Activated T-cell treated with anti-CD3 and anti-CD28 coated beads, Interleukin-2, amount 50 U/mL, for 4 hours (primary cell): ENCODE measurements at regions not wholly inside any gene's neighbourhood (a gene's known extent, or its start where the extent isn't known, plus 50 kb on each side); places are given as distances from the start of the nearest gene placed in this dataset.
"Not testable (repeated sequence)": the region's sequence is repeated elsewhere in the genome, so short reads cannot be mapped to it uniquely, and the experiment has no call there.

Experiments
- ATAC-seq, 2 donors: fragments of 200-7000 bp; cut with Tn5 transposase; one replicate each; pipeline ENCODE4 v1.10.0; 2021
- DNase-seq: peaks from one replicate; pipeline ENCODE4 v3.0.0-alpha.2; 2020
- H3K27me3 Mint-ChIP-seq: one replicate; pipeline ENCODE4 v1.8.0; 2021; ENCODE audit warnings: low read depth, mixed read lengths
- H3K36me3 Mint-ChIP-seq: one replicate; pipeline ENCODE4 v1.8.0; 2022; ENCODE audit warnings: mixed read lengths; ENCODE audit not compliant: insufficient read depth
- H3K4me1 Mint-ChIP-seq: one replicate; pipeline ENCODE4 v1.8.0; 2021; ENCODE audit warnings: low read depth, mixed read lengths
- H3K4me3 Mint-ChIP-seq: one replicate; pipeline ENCODE4 v1.8.0; 2021; ENCODE audit warnings: mild to moderate bottlenecking, moderate library complexity, mixed read lengths
- H3K9me3 Mint-ChIP-seq: one replicate; pipeline ENCODE4 v1.8.0; 2021; ENCODE audit warnings: mixed read lengths

DNA sequence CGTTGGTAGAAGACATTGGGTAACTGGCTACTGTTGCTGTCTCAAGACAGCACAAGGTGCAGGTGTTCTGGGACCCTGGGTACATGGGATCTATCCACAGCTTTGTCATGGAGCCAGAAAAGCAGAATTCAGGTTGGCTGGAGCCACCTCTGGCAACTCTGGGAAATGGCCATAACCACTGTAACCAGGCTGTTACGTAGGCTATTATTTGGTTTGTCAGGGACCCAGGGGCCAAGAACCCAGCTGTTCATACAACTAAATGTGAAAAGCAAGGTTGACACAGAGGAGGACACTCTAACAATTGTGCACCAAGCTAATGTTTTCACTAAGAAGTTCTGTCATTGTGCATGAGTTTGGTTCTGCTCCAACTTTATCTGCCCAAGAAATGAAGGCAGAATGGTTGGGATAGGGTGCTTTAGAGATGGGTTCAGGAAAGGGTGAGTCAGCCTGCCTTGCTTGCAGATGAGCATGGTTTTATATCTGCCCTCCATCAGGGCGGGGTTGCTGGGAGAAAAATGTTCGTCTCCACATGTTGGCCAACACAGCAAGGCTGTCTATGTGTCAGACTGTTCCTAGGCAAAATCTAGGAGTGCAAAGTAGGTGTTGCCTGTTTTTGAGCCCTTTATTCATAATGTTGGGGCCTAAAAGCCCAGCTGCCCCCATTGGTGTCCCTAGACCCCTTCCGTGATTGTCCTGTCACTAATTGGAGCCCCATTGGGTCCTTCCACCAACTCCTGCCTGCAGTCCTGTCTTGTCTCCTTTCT, 131.3 kb upstream of the DAP start:
- no peak for ATAC-seq
- Mint-ChIP-seq H3K9me3 (peaks cover 3% of the 10 kb centered on the region), H3K4me1 (no peaks in the 10 kb centered on the region), H3K36me3 (no peaks in the 10 kb centered on the region), H3K27me3 (no peaks in the 10 kb centered on the region), H3K4me3 (no peak overlapping the region)
- no peak for DNase-seq

GRCh38 chr5:10891193-10891592, 130.2 kb upstream of the DAP start:
- H3K4me1 Mint-ChIP-seq = no peaks in the 10 kb centered on the region
- H3K9me3 Mint-ChIP-seq = peaks cover 3% of the 10 kb centered on the region
- H3K36me3 Mint-ChIP-seq = no peaks in the 10 kb centered on the region
- no peak for ATAC-seq
- no peak overlapping the region for H3K4me3 Mint-ChIP-seq
- H3K27me3 Mint-ChIP-seq = no peaks in the 10 kb centered on the region
- DNase-seq = no peak

- Mint-ChIP-seq H3K4me1 (no peaks in the 10 kb centered on the region), H3K9me3 (peaks cover 3% of the 10 kb centered on the region), H3K4me3 (no peak overlapping the region), H3K36me3 (no peaks in the 10 kb centered on the region), H3K27me3 (no peaks in the 10 kb centered on the region)
- no peak for DNase-seq
- no peak for ATAC-seq
Observed at GRCh38 chr5:10886497-10886896, 125.5 kb upstream of the DAP start.

- H3K9me3 Mint-ChIP-seq = no peaks in the 10 kb centered on the region
- no peaks in the 10 kb centered on the region for H3K4me1 Mint-ChIP-seq
- ATAC-seq (no peak), DNase-seq (no peak)
- H3K36me3 Mint-ChIP-seq = no peaks in the 10 kb centered on the region
- peaks cover 1% of the 10 kb centered on the region for H3K27me3 Mint-ChIP-seq
- H3K4me3 Mint-ChIP-seq = no peak overlapping the region
Observed at GRCh38 chr5:10885026-10885425, 124.0 kb upstream of the DAP start.

DNA sequence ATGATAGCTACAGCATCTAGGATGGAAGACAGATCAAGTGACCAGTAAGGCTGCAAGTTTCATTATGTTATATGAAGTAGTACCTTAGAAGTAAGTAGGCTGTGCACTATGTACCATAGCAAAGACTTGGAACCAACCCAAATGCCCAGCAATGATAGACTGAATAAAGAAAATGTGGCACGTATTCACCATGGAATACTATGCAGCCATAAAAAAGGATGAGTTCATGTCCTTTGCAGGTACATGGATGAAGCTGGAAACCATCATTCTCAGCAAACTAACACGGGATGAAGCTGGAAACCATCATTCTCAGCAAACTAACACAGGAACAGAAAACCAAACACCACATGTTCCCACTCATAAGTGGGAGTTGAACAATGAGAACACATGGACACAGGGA, 122.9 kb upstream of the DAP start:
- not testable (repeated sequence) for DNase-seq, H3K4me3 Mint-ChIP-seq, H3K9me3 Mint-ChIP-seq, H3K36me3 Mint-ChIP-seq, ATAC-seq, H3K4me1 Mint-ChIP-seq, H3K27me3 Mint-ChIP-seq

DNA sequence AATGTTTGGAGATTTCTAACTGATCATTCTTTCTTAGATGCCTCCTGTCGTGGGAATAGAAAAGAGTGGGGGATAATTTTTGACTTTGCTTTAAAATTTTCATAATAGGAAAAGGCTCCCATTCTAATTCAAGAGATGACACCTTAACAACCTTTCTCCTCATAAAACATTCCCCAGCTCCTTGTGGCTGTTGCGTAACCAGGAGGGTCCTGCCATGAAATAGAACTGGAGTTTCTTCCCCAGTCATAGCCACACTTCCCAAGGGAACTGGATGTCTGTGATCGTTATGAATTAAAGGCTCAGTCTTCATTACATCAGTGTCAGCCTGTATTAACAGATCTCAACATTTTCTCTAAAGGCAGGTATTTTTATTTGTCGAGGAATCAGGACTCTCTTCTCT, 119.9 kb upstream of the DAP start:
- Mint-ChIP-seq H3K9me3 (no peaks in the 10 kb centered on the region), H3K36me3 (no peaks in the 10 kb centered on the region), H3K4me3 (no peak overlapping the region), H3K27me3 (peaks cover 5% of the 10 kb centered on the region), H3K4me1 (no peaks in the 10 kb centered on the region)
- DNase-seq (no peak), ATAC-seq (no peak)

- not testable (repeated sequence) for ATAC-seq, H3K4me1 Mint-ChIP-seq, DNase-seq, H3K4me3 Mint-ChIP-seq, H3K9me3 Mint-ChIP-seq, H3K36me3 Mint-ChIP-seq
- H3K27me3 Mint-ChIP-seq = peaks cover 11% of the 10 kb centered on the region
Observed at GRCh38 chr5:10876996-10877395, 116.0 kb upstream of the DAP start.

DNA sequence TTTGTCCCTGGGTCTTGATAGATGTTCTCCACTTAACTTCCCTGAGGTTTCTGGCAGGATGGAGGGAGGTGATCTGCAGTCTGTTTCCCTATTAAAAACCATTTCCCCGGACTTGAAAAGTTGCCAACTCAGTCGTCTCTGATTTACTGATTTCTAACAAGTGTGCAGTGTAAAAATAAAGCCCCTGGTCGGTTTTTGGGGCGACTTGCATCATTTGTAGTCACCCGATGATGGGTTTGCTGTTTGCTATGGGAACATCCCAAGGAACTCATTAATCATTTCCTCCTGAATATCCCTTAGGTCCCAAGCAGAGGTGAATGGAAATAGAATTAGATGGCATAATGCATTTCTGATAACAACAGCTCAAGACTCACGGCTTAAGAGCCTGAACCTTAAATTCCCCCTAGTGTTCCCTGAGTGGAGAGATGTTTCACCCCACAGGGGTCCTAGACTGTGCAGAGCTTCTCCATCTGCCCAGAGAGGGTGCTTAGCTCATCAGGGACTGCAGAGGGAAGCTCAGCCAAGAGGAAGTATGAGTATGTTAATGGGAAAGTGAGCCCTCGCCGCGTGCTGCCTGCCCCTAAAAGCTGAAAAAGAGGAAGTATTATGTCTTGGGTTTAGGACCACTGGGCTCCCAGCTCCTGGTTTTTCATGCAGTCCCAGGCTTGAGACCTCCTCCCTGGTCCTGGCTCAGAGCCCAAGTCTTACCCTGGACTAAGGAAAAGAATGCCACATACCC, 115.1 kb upstream of the DAP start:
- H3K36me3 Mint-ChIP-seq = no peaks in the 10 kb centered on the region
- peaks cover 14% of the 10 kb centered on the region for H3K27me3 Mint-ChIP-seq

GRCh38 chr5:10875201-10875768, 114.3 kb upstream of the DAP start:
- Mint-ChIP-seq H3K36me3 (no peaks in the 10 kb centered on the region), H3K4me3 (no peak overlapping the region), H3K27me3 (peaks cover 16% of the 10 kb centered on the region), H3K9me3 (no peaks in the 10 kb centered on the region), H3K4me1 (no peaks in the 10 kb centered on the region)
- ATAC-seq (no peak), DNase-seq (no peak)

More for the DNA sequence above, 115.1 kb upstream of the DAP start:
- Mint-ChIP-seq H3K4me3 (no peak overlapping the region), H3K4me1 (no peaks in the 10 kb centered on the region), H3K9me3 (no peaks in the 10 kb centered on the region)
- DNase-seq = no peak
- ATAC-seq = no peak

DNA sequence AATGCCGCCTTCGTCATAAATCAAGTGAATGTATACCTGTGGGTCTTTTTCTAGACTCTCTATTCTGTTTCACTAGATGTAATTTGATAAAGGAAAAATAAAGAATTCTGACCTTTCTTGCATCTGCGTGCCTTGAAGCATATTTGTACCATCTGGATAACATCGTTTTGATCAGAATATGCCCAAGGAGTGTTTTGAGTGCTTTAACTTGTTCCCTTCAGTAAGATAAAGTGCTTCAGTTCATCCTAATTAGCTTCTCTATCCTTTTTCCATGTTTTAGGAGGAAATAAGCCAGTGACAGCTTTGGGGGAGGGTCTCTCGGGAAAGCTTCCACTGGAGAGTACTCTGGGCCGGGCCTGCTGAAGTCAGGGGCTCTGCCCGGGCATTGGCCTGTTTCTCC, 113.5 kb upstream of the DAP start:
- H3K9me3 Mint-ChIP-seq = no peaks in the 10 kb centered on the region
- no peak for ATAC-seq
- no peak overlapping the region for H3K4me3 Mint-ChIP-seq
- no peaks in the 10 kb centered on the region for H3K36me3 Mint-ChIP-seq
- DNase-seq = no peak
- peaks cover 14% of the 10 kb centered on the region for H3K27me3 Mint-ChIP-seq
- no peaks in the 10 kb centered on the region for H3K4me1 Mint-ChIP-seq

DNA sequence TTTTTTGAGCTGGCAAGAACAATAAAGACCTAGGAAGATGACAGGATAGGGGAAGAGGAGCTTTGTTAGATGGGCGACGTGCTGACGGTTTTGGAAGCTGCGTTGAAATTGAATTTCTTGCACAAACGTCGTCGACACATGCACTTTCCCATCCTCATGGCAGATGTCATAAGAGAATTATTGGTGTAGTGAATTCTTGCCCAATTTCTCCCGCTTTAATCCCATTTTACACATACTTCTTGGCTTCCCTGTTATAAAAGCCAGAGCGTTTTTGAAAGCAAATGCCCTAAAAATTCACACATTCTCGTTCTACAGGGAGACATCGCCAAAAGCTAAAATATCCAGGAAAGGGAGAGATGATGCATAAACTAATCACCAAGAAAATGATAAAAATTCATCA, 109.8 kb upstream of the DAP start:
- Mint-ChIP-seq H3K27me3 (peaks cover 10% of the 10 kb centered on the region), H3K36me3 (no peaks in the 10 kb centered on the region), H3K4me1 (no peaks in the 10 kb centered on the region), H3K4me3 (no peak overlapping the region), H3K9me3 (no peaks in the 10 kb centered on the region)
- DNase-seq (no peak), ATAC-seq (no peak)

DNA sequence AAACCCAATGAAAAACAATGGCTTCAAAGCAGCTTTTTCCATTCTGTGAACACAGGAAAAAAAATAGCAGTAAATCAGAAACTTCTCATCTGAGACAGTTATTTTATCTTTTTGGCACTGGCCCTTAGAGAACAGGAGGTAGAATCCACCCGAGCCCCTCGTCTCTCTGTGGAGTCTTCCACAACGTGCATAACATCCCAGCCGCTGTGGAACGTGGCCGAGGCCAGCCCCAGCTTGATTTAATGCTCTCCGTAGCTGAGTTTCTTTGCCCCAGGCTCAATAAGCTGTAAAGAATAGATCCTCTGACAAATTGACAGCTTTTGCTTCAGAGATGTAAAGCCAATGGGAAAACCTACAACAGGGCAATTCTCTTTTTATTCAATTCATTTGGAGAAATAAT, 107.9 kb upstream of the DAP start:
- no peak for DNase-seq
- peaks cover 6% of the 10 kb centered on the region for H3K27me3 Mint-ChIP-seq
- H3K36me3 Mint-ChIP-seq = no peaks in the 10 kb centered on the region
- ATAC-seq = no peak
- no peaks in the 10 kb centered on the region for H3K4me1 Mint-ChIP-seq
- no peak overlapping the region for H3K4me3 Mint-ChIP-seq
- no peaks in the 10 kb centered on the region for H3K9me3 Mint-ChIP-seq

- Mint-ChIP-seq H3K4me1 (no peaks in the 10 kb centered on the region), H3K4me3 (no peak overlapping the region), H3K27me3 (peaks cover 7% of the 10 kb centered on the region), H3K36me3 (no peaks in the 10 kb centered on the region), H3K9me3 (no peaks in the 10 kb centered on the region)
- ATAC-seq (no peak), DNase-seq (no peak)
Observed at GRCh38 chr5:10867389-10868303, 106.6 kb upstream of the DAP start.

DNA sequence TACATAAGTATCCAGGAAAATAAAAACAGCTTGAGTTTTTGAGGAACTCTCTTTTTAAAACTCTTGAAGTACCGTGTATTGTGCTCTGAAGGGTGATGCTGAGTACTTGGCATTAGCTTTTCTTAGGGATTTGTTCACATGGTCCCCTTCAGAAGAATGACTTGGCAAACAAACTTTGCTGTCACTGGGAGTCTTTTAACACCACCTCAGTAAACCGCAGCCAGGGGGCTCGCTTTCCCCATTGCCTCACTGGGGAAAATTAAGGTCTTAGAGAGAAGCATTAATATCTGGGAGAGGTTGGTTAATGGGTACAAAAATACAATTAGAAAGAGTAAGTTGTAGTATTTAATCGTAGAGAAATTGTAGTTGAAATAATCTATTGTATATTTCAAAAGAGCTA, 105.9 kb upstream of the DAP start:
- no peak for DNase-seq
- H3K4me1 Mint-ChIP-seq = no peaks in the 10 kb centered on the region
- no peaks in the 10 kb centered on the region for H3K36me3 Mint-ChIP-seq
- no peak for ATAC-seq
- peaks cover 7% of the 10 kb centered on the region for H3K27me3 Mint-ChIP-seq
- H3K9me3 Mint-ChIP-seq = no peaks in the 10 kb centered on the region
- no peak overlapping the region for H3K4me3 Mint-ChIP-seq
